GM18498 (cell line): ENCODE measurements at regions not wholly inside any gene's neighbourhood (a gene's known extent, or its start where the extent isn't known, plus 50 kb on each side); places are given as distances from the start of the nearest gene placed in this dataset.

Experiments used
- ATAC-seq: cut with Tn5 transposase; IDR thresholded peaks from one replicate; pipeline ENCODE4 v1.9.1; 2021; ENCODE audit warnings: mild to moderate bottlenecking, moderate library complexity; ENCODE audit not compliant: unreplicated experiment

GRCh38 chr2:224213396-224213795 is 174.3 kb upstream of the SERPINE2 start:
- no peak for ATAC-seq

GRCh38 chr2:224211791-224212190 is 172.7 kb upstream of the SERPINE2 start:
- no peak for ATAC-seq

- ATAC-seq = no peak
Observed at GRCh38 chr2:224211181-224211480, 172.0 kb upstream of the SERPINE2 start.

GRCh38 chr2:224210286-224211180 is 171.4 kb upstream of the SERPINE2 start:
- ATAC-seq = no peak

- no peak for ATAC-seq
Observed at GRCh38 chr2:224209555-224210285, 170.6 kb upstream of the SERPINE2 start.

- no peak for ATAC-seq
Observed at GRCh38 chr2:224208443-224208842, 169.4 kb upstream of the SERPINE2 start.

GRCh38 chr2:224208007-224208406 is 168.9 kb upstream of the SERPINE2 start:
- no peak for ATAC-seq

GRCh38 chr2:224206816-224207215 is 167.7 kb upstream of the SERPINE2 start:
- ATAC-seq = no peak

GRCh38 chr2:224202281-224202865 is 163.3 kb upstream of the SERPINE2 start:
- no peak for ATAC-seq

- ATAC-seq = no peak
Observed at GRCh38 chr2:224198436-224198835, 159.3 kb upstream of the SERPINE2 start.

GRCh38 chr2:224196810-224197209 is 157.7 kb upstream of the SERPINE2 start:
- ATAC-seq = no peak

- ATAC-seq = no peak
Observed at GRCh38 chr2:224195925-224196571, 157.0 kb upstream of the SERPINE2 start.

- ATAC-seq = no peak
Observed at GRCh38 chr2:224194161-224194560, 155.1 kb upstream of the SERPINE2 start.

GRCh38 chr2:224191465-224191864 is 152.4 kb upstream of the SERPINE2 start:
- no peak for ATAC-seq

- ATAC-seq = no peak
Observed at GRCh38 chr2:224190936-224191270, 151.8 kb upstream of the SERPINE2 start.

- no peak for ATAC-seq
Observed at GRCh38 chr2:224190234-224190935, 151.3 kb upstream of the SERPINE2 start.

GRCh38 chr2:224187220-224187619 is 148.1 kb upstream of the SERPINE2 start:
- no peak for ATAC-seq

GRCh38 chr2:224185023-224185601 is 146.0 kb upstream of the SERPINE2 start:
- ATAC-seq = no peak

- no peak for ATAC-seq
Observed at GRCh38 chr2:224183086-224183485, 144.0 kb upstream of the SERPINE2 start.

GRCh38 chr2:224182498-224182897 is 143.4 kb upstream of the SERPINE2 start:
- no peak for ATAC-seq
